Prostate gland (tissue), 2 donors: ENCODE measurements at regions not wholly inside any gene's neighbourhood (a gene's known extent, or its start where the extent isn't known, plus 50 kb on each side); places are given as distances from the start of the nearest gene placed in this dataset.

ENCODE experiments used
- DNase-seq: peaks from one replicate; pipeline ENCODE4 v3.0.0-alpha.2; 2019; ENCODE audit warnings: low spot score
- H3K27ac ChIP-seq, 2 donors: fragments of 200-600 bp; sonication (generic); 2 replicates each; pipeline ENCODE4 v1.5.1; 2017 to 2019
- H3K27me3 ChIP-seq: fragments of 200-600 bp; sonication (generic); replicated peaks from 2 replicates; pipeline ENCODE4 v1.5.1; 2019; ENCODE audit not compliant: insufficient read depth
- H3K36me3 ChIP-seq, 2 donors: fragments of 200-600 bp; sonication (generic); 1 replicate in 1 of 2; 2 replicates in 1 of 2; pipeline versions ENCODE4 v1.5.1 to v1.8.1; 2017 to 2019
- H3K4me1 ChIP-seq: fragments of 200-600 bp; sonication (generic); replicated peaks from 2 replicates; pipeline ENCODE4 v1.5.1; 2019
- H3K4me3 ChIP-seq, 2 donors: fragments of 200-600 bp; sonication (generic); 2 replicates each; pipeline ENCODE4 v1.5.1; 2017 to 2019
- H3K9me3 ChIP-seq: fragments of 200-600 bp; sonication (generic); 2 replicates; pipeline ENCODE4 v1.5.1; 2017
- CTCF ChIP-seq, 4 experiments: fragments of 200-600 bp in 2 of 4; fragments of 450-650 bp in 2 of 4; sonication (generic) in 2 of 4; IDR thresholded peaks; 1 replicate in 3 of 4; 2 replicates in 1 of 4; pipeline ENCODE4 v1.5.1; 2016 to 2019; ENCODE audit warnings: antibody characterized with exemption in 4 of 4, mild to moderate bottlenecking in 2 of 4, moderate library complexity in 2 of 4
- POLR2A ChIP-seq: fragments of 450-650 bp; IDR thresholded peaks from one replicate; pipeline ENCODE4 v1.6.1; 2016; ENCODE audit warnings: antibody characterized with exemption, mild to moderate bottlenecking
- POLR2AphosphoS5 ChIP-seq: sonication (generic); formaldehyde crosslinking; IDR thresholded peaks from one replicate; pipeline ENCODE4 v1.6.1; 2017; ENCODE audit warnings: antibody characterized with exemption
- WGBS: methylation state at CpG from one replicate; pipeline ENCODE4 v1.1.5; 2018; 5-methylcytosine and 5-hydroxymethylcytosine counted together
- intact Hi-C: fragments of 100-400 bp; cut with DNase I; formaldehyde crosslinking; loops from one replicate; pipeline ENCODE4 v1.14.2; 2022

- no peak overlapping the region for H3K4me3 ChIP-seq
- H3K9me3 ChIP-seq, result no peaks in the 10 kb centered on the region
- DNase-seq, result no peak
- H3K4me1 ChIP-seq, result peaks cover 4% of the 10 kb centered on the region
- TF ChIP-seq POLR2AphosphoS5, result no peak
- no peak for TF ChIP-seq CTCF (IDR thresholded peaks at IDR 0.05)
- TF ChIP-seq POLR2A, result no peak
- intact Hi-C loops, result no loop called here
- H3K27ac ChIP-seq, result no peak overlapping the region
- no peaks in the 10 kb centered on the region for H3K36me3 ChIP-seq
- 16% methylated on average over 2 of the region's 2 CpGs for WGBS
- H3K27me3 ChIP-seq, result no peaks in the 10 kb centered on the region
Measured at GRCh38 chr5:74093561-74093960, 467.6 kb downstream of the ARHGEF28 start.

- WGBS, result 97% methylated on average over 2 of the region's 2 CpGs
- Histone ChIP-seq H3K36me3 (no peaks in the 10 kb centered on the region), H3K4me3 (no peak overlapping the region), H3K27ac (no peak overlapping the region), H3K4me1 (peaks cover 4% of the 10 kb centered on the region), H3K27me3 (no peaks in the 10 kb centered on the region), H3K9me3 (no peaks in the 10 kb centered on the region)
- DNase-seq, result no peak
- TF ChIP-seq CTCF (IDR thresholded peaks at IDR 0.05) (no peak), POLR2A (no peak)
- intact Hi-C loops, result no loop called here
Measured at GRCh38 chr5:74092766-74093165, 466.8 kb downstream of the ARHGEF28 start.

- intact Hi-C loops, result no loop called here
Measured at GRCh38 chr5:74085782-74086181, 459.8 kb downstream of the ARHGEF28 start.

GRCh38 chr5:74085186-74085585 lies 459.2 kb downstream of the ARHGEF28 start:
- Histone ChIP-seq H3K36me3 (no peaks in the 10 kb centered on the region), H3K27ac (no peak overlapping the region), H3K27me3 (no peaks in the 10 kb centered on the region), H3K9me3 (no peaks in the 10 kb centered on the region), H3K4me3 (no peak overlapping the region), H3K4me1 (no peaks in the 10 kb centered on the region)
- no peak for DNase-seq
- intact Hi-C loops, result no loop called here
- 36% methylated on average over 4 of the region's 4 CpGs for WGBS
- no peak for TF ChIP-seq CTCF (IDR thresholded peaks at IDR 0.05)
- TF ChIP-seq POLR2A, result no peak
- no peak for TF ChIP-seq POLR2AphosphoS5

More at GRCh38 chr5:74085782-74086181, 459.8 kb downstream of the ARHGEF28 start:
- Histone ChIP-seq H3K27me3 (no peaks in the 10 kb centered on the region), H3K9me3 (no peaks in the 10 kb centered on the region), H3K27ac (no peak overlapping the region), H3K4me1 (no peaks in the 10 kb centered on the region), H3K4me3 (no peak overlapping the region), H3K36me3 (no peaks in the 10 kb centered on the region)
- TF ChIP-seq CTCF (IDR thresholded peaks at IDR 0.05) (no peak), POLR2A (no peak), POLR2AphosphoS5 (no peak)
- 92% methylated on average over 2 of the region's 2 CpGs for WGBS
- no peak for DNase-seq

GRCh38 chr5:74083096-74083791 lies 457.2 kb downstream of the ARHGEF28 start:
- intact Hi-C loops, result no loop called here
- WGBS, result 67% methylated on average over 3 of the region's 3 CpGs
- TF ChIP-seq POLR2AphosphoS5, result no peak
- no peak for TF ChIP-seq CTCF (IDR thresholded peaks at IDR 0.05)
- no peak for TF ChIP-seq POLR2A
- Histone ChIP-seq H3K9me3 (no peaks in the 10 kb centered on the region), H3K4me3 (no peak overlapping the region), H3K27me3 (no peaks in the 10 kb centered on the region), H3K36me3 (no peaks in the 10 kb centered on the region), H3K4me1 (peaks cover under 1% of the 10 kb centered on the region), H3K27ac (no peak overlapping the region)
- no peak for DNase-seq
